ENCODE measurements at regions not wholly inside any gene's neighbourhood (a gene's known extent, or its start where the extent isn't known, plus 50 kb on each side); places are given as distances from the start of the nearest gene placed in this dataset.

GRCh38 chr1:224864006-224864405 is 65.5 kb upstream of the DNAH14 start:
- TF ChIP-seq CTCF (IDR thresholded peaks at IDR 0.05) (no peak), EZH2phosphoT487 (IDR thresholded peaks at IDR 0.05) (no peak)

All from neural progenitor cell (in vitro differentiated cells).